HUES6 (cell line): ENCODE measurements at regions not wholly inside any gene's neighbourhood (a gene's known extent, or its start where the extent isn't known, plus 50 kb on each side); places are given as distances from the start of the nearest gene placed in this dataset.

Experiments
- H3K27ac ChIP-seq: 2 replicates; pipeline ENCODE4 v1.7.0; 2013; ENCODE audit warnings: low read depth, mild to moderate bottlenecking, low read length, inconsistent platforms
- H3K27me3 ChIP-seq: 2 replicates; pipeline ENCODE4 v1.6.1; 2013; ENCODE audit warnings: low read length; ENCODE audit not compliant: control insufficient read depth, insufficient read depth
- H3K36me3 ChIP-seq: 2 replicates; pipeline ENCODE4 v1.6.1; 2013; ENCODE audit warnings: low read length; ENCODE audit not compliant: control insufficient read depth, insufficient read depth
- H3K4me1 ChIP-seq: 2 replicates; pipeline ENCODE4 v1.6.1; 2013; ENCODE audit warnings: low read length; ENCODE audit not compliant: control insufficient read depth, insufficient read depth
- H3K4me3 ChIP-seq: 2 replicates; pipeline ENCODE4 v1.5.1; 2013; ENCODE audit warnings: low read depth, low read length
- H3K9ac ChIP-seq: one replicate; pipeline ENCODE4 v1.6.1; 2013; ENCODE audit warnings: mild to moderate bottlenecking, low read length
- H3K9me3 ChIP-seq: 2 replicates; pipeline ENCODE4 v1.6.1; 2013; ENCODE audit warnings: low read depth, low read length; ENCODE audit not compliant: control insufficient read depth, insufficient read depth

DNA sequence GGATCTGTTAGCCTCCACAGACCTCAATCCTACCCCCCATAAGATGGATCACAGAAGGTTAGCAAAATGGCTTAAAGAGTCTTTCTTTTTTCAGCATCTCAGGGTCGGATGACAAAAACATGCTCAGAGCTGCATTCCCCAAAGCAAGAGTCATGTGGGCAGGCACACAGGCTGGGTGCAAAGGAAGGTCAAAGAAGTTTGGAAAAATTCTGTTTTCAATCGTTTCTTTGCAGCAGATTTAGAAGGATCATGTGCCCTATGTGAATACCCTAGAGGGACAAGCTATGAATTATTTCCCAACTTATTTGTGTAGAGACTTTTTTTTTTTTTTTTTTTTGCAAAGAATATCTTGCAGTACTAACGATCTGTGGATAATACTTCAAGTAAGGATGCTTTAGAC lies 845.4 kb downstream of the VRK1 start:
- no peaks in the 10 kb centered on the region for H3K36me3 ChIP-seq
- H3K27me3 ChIP-seq: no peaks in the 10 kb centered on the region
- H3K4me1 ChIP-seq: peaks cover 31% of the 10 kb centered on the region
- H3K9me3 ChIP-seq: no peaks in the 10 kb centered on the region
- no peak overlapping the region for H3K27ac ChIP-seq
- H3K9ac ChIP-seq: no peak overlapping the region
- no peak overlapping the region for H3K4me3 ChIP-seq

- H3K4me3 ChIP-seq: no peak overlapping the region
- no peak overlapping the region for H3K27ac ChIP-seq
- H3K27me3 ChIP-seq: no peaks in the 10 kb centered on the region
- no peaks in the 10 kb centered on the region for H3K36me3 ChIP-seq
- H3K9me3 ChIP-seq: no peaks in the 10 kb centered on the region
- peaks cover 15% of the 10 kb centered on the region for H3K4me1 ChIP-seq
- H3K9ac ChIP-seq: no peak overlapping the region
These were observed 847.2 kb downstream of the VRK1 start for GRCh38 chr14:97644365-97644764.

GRCh38 chr14:97649752-97650151 lies 852.6 kb downstream of the VRK1 start:
- no peak overlapping the region for H3K4me3 ChIP-seq
- H3K4me1 ChIP-seq: peaks cover 12% of the 10 kb centered on the region
- H3K9ac ChIP-seq: no peak overlapping the region
- H3K36me3 ChIP-seq: no peaks in the 10 kb centered on the region
- no peak overlapping the region for H3K27ac ChIP-seq
- H3K27me3 ChIP-seq: no peaks in the 10 kb centered on the region
- no peaks in the 10 kb centered on the region for H3K9me3 ChIP-seq

DNA sequence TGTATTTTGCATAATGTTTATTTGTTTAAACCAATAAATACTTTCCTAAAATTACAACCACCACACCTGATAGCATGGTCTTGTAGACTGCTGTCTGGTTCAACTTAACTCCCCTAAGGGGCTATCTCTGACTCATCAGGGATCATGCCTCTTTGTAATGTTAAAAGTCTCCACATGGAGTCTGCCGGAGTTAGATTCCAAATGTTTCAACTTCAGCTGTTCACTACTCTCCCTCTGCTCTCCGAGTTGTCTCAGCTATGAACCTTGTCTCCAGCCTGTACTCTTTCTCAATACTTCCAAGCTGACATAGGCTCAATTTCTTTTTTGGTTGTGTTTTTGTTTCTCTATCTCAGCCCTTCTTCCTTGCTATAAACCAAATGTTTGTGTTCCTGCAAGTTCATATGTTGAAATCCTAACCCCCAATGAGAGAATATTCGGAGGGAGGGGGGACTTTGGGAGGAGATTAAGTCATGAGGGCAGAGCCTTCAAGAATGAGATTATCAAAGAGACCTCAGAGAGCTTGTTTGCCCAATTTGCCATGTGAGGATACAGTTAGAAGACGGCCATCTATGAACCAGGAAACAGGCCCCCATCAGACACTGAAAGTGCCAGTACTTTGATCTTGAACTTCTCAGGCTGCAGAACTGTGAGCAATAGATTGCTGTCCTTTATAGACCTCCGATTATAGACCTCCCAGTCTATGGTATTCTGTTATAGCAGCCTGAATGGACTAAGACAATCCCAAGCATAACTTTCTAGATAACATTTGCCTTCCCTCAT lies 858.2 kb downstream of the VRK1 start:
- H3K4me1 ChIP-seq: peaks cover 25% of the 10 kb centered on the region
- H3K9ac ChIP-seq: no peak overlapping the region
- H3K4me3 ChIP-seq: peak overlapping the region; percentile 20; the same call in 1 of the 2 replicates
- no peak overlapping the region for H3K27ac ChIP-seq
- no peaks in the 10 kb centered on the region for H3K27me3 ChIP-seq
- H3K36me3 ChIP-seq: no peaks in the 10 kb centered on the region
- H3K9me3 ChIP-seq: no peaks in the 10 kb centered on the region

- H3K27me3 ChIP-seq: no peaks in the 10 kb centered on the region
- no peak overlapping the region for H3K9ac ChIP-seq
- no peaks in the 10 kb centered on the region for H3K36me3 ChIP-seq
- peaks cover 18% of the 10 kb centered on the region for H3K4me1 ChIP-seq
- no peaks in the 10 kb centered on the region for H3K9me3 ChIP-seq
- no peak overlapping the region for H3K4me3 ChIP-seq
- no peak overlapping the region for H3K27ac ChIP-seq
These were observed 860.4 kb downstream of the VRK1 start for GRCh38 chr14:97657609-97658008.

DNA sequence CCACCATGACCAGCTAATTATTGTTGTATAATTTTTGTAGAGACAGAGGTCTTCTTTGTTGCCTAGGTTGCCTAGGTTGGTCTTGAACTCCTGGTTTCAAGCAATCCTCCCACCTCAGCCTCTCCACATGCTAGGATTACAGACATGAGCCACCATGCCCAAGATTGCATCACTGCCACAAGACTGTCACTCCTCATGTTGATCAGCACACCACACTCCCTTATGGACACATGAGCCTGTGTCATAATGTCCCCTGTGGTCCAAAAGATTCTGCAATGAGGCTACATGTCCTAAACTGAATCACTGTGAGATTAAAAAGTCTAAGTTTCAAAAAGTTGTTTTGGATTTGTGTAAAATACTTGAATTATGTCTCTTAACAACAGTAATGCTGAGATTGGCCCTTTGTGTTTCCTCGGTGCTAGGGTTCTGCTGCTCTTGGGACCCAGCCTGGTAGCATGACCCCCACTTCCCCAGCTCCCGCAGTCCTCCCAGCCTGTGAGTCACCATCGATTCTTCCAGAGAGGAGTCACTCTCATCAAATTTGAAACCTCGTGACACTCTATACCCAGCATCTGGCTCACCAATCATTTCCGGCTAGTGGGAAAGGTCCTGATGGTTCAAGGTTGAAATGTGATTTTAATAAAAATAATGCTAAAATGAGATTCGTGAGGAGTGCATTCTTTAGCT lies 890.9 kb downstream of the VRK1 start:
- H3K9me3 ChIP-seq: no peaks in the 10 kb centered on the region
- no peaks in the 10 kb centered on the region for H3K27me3 ChIP-seq
- H3K27ac ChIP-seq: no peak overlapping the region
- H3K9ac ChIP-seq: no peak overlapping the region
- H3K36me3 ChIP-seq: no peaks in the 10 kb centered on the region
- peaks cover 11% of the 10 kb centered on the region for H3K4me1 ChIP-seq
- no peak overlapping the region for H3K4me3 ChIP-seq

GRCh38 chr14:97688631-97689336 lies 891.6 kb downstream of the VRK1 start:
- Histone ChIP-seq H3K27me3 (no peaks in the 10 kb centered on the region), H3K9ac (no peak overlapping the region), H3K4me3 (no peak overlapping the region), H3K9me3 (no peaks in the 10 kb centered on the region), H3K27ac (no peak overlapping the region), H3K36me3 (no peaks in the 10 kb centered on the region), H3K4me1 (peaks cover 11% of the 10 kb centered on the region)

DNA sequence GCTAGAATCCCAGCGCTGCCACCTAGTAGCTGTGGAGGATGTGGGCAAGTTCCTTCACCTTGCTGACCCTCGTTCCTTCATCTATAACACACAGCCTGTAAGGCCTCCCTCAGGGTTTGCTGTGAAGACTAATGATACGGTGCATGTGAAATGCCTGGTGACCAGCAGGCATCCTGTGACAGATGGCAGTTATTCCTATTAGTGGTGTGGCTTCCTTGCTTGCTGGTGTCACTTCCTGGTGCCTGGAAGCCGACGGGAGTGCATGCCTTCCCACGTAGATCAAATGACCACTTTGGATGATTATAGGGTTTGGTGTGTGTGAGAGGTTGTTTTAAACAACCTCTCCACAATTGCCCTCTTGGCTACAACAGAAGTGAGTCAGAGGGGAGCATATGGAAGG lies 894.9 kb downstream of the VRK1 start:
- Histone ChIP-seq H3K9ac (no peak overlapping the region), H3K4me3 (no peak overlapping the region), H3K9me3 (no peaks in the 10 kb centered on the region), H3K36me3 (no peaks in the 10 kb centered on the region), H3K27ac (no peak overlapping the region), H3K27me3 (no peaks in the 10 kb centered on the region), H3K4me1 (peaks cover 3% of the 10 kb centered on the region; the same call in 1 of the 2 replicates)

DNA sequence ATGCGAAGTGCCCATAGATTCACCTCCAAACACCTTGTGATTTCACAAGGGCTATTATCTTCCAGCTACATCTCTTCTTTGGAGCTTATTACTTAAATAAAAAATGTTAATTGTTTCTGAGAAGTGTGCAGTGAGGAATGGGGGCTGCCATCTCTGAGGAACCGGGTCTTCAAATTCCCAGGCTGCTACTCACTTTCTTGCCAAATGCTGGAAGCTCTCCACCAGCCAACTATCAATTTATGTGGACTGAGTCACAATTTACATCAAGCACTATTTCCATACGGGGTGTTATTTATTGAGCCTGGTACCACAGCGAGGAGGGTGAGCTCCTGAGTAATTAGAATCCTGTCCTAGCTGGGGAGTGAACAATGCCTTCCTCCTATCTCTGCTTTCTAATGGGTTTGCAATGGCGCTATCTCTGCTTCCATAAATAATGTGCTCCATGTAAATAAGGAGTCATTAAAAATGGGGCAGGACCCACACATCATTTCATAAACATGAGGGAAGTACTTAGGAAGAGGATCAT lies 898.3 kb downstream of the VRK1 start:
- H3K27ac ChIP-seq: no peak overlapping the region
- no peaks in the 10 kb centered on the region for H3K4me1 ChIP-seq
- H3K4me3 ChIP-seq: no peak overlapping the region
- H3K9me3 ChIP-seq: peaks cover 12% of the 10 kb centered on the region
- no peaks in the 10 kb centered on the region for H3K27me3 ChIP-seq
- no peaks in the 10 kb centered on the region for H3K36me3 ChIP-seq
- H3K9ac ChIP-seq: no peak overlapping the region

DNA sequence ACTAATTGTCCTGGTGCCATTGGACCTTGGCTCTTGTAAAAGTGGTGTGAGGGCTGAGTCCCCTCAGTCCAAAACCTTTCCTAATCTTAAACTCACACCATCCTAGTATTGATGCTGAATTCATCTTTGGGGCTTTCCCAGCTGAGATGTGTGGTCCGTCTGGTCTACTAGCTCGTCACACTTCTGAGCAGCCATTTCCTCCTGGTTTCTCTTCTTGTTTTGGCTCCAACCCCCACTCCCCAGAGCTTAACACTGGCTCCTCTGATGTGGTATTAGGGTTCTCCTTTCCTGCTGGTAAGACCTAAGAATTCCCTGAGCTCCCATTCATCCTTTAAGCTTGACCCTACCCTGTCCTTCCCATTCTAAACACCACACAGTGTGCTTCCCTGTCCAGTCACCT lies 900.6 kb downstream of the VRK1 start:
- no peaks in the 10 kb centered on the region for H3K27me3 ChIP-seq
- no peaks in the 10 kb centered on the region for H3K36me3 ChIP-seq
- H3K9ac ChIP-seq: no peak overlapping the region
- H3K4me1 ChIP-seq: no peaks in the 10 kb centered on the region
- H3K27ac ChIP-seq: no peak overlapping the region
- peaks cover 12% of the 10 kb centered on the region for H3K9me3 ChIP-seq
- no peak overlapping the region for H3K4me3 ChIP-seq

- Histone ChIP-seq H3K27me3 (no peaks in the 10 kb centered on the region), H3K9me3 (peaks cover 21% of the 10 kb centered on the region), H3K9ac (no peak overlapping the region), H3K27ac (no peak overlapping the region), H3K4me1 (peaks cover under 1% of the 10 kb centered on the region; the same call in 1 of the 2 replicates), H3K36me3 (no peaks in the 10 kb centered on the region), H3K4me3 (no peak overlapping the region)
These were observed 901.8 kb downstream of the VRK1 start for GRCh38 chr14:97699026-97699425.
